ENCODE measurements at regions not wholly inside any gene's neighbourhood (a gene's known extent, or its start where the extent isn't known, plus 50 kb on each side); places are given as distances from the start of the nearest gene placed in this dataset.

DNA sequence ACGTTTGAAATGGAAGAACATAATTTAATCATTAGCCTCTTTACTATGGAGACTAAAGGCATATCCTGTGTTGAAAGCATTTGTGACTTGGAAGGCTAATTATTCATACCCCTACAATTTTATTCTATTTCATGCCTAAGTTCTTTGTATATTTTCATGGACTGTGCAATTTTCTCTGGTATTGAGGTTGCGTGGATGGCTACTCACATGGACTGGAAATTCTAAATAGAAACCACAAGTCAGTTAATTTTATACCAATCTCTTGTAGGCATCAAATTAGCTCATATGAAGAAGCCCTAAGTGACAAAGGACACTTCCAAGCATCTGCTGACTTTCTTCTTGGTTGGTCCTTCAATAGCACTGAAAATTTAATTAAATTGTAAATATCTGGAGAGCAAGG, 1353.5 kb downstream of the ROBO1 start:
- TF ChIP-seq EZH2 (IDR thresholded peaks at IDR 0.05; ENCODE audit: low read length): no peak
- TF ChIP-seq, protein P1, sequence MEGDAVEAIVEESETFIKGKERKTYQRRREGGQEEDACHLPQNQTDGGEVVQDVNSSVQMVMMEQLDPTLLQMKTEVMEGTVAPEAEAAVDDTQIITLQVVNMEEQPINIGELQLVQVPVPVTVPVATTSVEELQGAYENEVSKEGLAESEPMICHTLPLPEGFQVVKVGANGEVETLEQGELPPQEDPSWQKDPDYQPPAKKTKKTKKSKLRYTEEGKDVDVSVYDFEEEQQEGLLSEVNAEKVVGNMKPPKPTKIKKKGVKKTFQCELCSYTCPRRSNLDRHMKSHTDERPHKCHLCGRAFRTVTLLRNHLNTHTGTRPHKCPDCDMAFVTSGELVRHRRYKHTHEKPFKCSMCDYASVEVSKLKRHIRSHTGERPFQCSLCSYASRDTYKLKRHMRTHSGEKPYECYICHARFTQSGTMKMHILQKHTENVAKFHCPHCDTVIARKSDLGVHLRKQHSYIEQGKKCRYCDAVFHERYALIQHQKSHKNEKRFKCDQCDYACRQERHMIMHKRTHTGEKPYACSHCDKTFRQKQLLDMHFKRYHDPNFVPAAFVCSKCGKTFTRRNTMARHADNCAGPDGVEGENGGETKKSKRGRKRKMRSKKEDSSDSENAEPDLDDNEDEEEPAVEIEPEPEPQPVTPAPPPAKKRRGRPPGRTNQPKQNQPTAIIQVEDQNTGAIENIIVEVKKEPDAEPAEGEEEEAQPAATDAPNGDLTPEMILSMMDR (optimal IDR thresholded peaks at IDR 0.05 in 1 of 3, IDR thresholded peaks at IDR 0.05 in 1 of 3, conservative IDR thresholded peaks at IDR 0.05 in 1 of 3; ENCODE audit: extremely low read depth in 1 of 3, insufficient read depth in 2 of 3, low read length in 3 of 3): no peak
- H3K4me1 ChIP-seq (ENCODE audit: control insufficient read depth, extremely low read depth, insufficient read depth, low read length): no peaks in the 10 kb centered on the region
- DNase-seq (ENCODE audit: low read depth, low spot score) (no peak), FAIRE-seq (no peak)
- H3K27me3 ChIP-seq (ENCODE audit: control insufficient read depth, extremely low read depth, insufficient read depth, low read length): no peaks in the 10 kb centered on the region
- no peak overlapping the region for H3K4me3 ChIP-seq (ENCODE audit: control insufficient read depth in 2 of 3, extremely low read depth in 1 of 3, insufficient read depth in 2 of 3, low read depth in 1 of 3, low read length in 3 of 3)
- H3K79me2 ChIP-seq (ENCODE audit: control insufficient read depth, insufficient read depth, low read length): no peaks in the 10 kb centered on the region
- no peaks in the 10 kb centered on the region for H4K20me1 ChIP-seq (ENCODE audit: control insufficient read depth, extremely low read depth, insufficient read depth, low read length)
- H3K4me2 ChIP-seq (ENCODE audit: control insufficient read depth, extremely low read depth, insufficient read depth, low read depth, low read length): no peak overlapping the region
- no peak overlapping the region for H3K27ac ChIP-seq (ENCODE audit: control insufficient read depth, insufficient read depth, low read length)
- no peak overlapping the region for H3K9ac ChIP-seq (ENCODE audit: control insufficient read depth, extremely low read depth, insufficient read depth, low read length)
- H2AFZ ChIP-seq (ENCODE audit: control insufficient read depth, low read length): no peak overlapping the region
- H3K36me3 ChIP-seq (ENCODE audit: control insufficient read depth in 2 of 2, extremely low read depth in 1 of 2, insufficient read depth in 2 of 2, low read length in 2 of 2): no peaks in the 10 kb centered on the region
- no peaks in the 10 kb centered on the region for H3K9me3 ChIP-seq (ENCODE audit: control insufficient read depth, low read depth, low read length)
- H3K9me1 ChIP-seq (ENCODE audit: control insufficient read depth, extremely low read depth, insufficient read depth, low read length): no peaks in the 10 kb centered on the region
- dilution Hi-C loops (cut with MboI; ENCODE audit: extremely low pct_ligation_motif_present, low sequenced_read_pairs): no loop called here

DNA sequence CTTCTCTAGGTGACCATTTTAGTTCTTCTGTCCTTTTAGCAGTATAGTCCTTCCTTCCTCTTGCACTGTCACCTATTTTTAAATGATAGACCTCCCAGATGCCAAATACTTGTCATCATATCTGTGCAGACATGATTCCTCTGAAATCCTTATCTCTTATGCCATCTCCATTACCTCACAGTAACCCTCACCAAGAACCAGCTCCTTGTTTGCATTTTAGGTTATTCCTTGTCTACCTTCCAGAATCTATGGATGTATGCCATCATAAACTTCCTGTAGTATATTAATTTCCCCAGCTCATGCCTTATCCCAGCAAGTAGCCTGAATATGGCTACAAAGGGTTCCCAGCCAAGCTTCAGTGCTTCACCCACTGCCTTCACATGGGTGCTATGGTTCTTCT, 1347.2 kb downstream of the ROBO1 start:
- no peak overlapping the region for H3K9ac ChIP-seq (ENCODE audit: control insufficient read depth, extremely low read depth, insufficient read depth, low read length)
- no peaks in the 10 kb centered on the region for H4K20me1 ChIP-seq (ENCODE audit: control insufficient read depth, extremely low read depth, insufficient read depth, low read length)
- H3K27ac ChIP-seq (ENCODE audit: control insufficient read depth, insufficient read depth, low read length): no peak overlapping the region
- H3K4me2 ChIP-seq (ENCODE audit: control insufficient read depth, extremely low read depth, insufficient read depth, low read depth, low read length): no peak overlapping the region
- no peak for TF ChIP-seq EZH2 (IDR thresholded peaks at IDR 0.05; ENCODE audit: low read length)
- TF ChIP-seq, protein P1 (optimal IDR thresholded peaks at IDR 0.05 in 1 of 3, IDR thresholded peaks at IDR 0.05 in 1 of 3, conservative IDR thresholded peaks at IDR 0.05 in 1 of 3; ENCODE audit: extremely low read depth in 1 of 3, insufficient read depth in 2 of 3, low read length in 3 of 3): no peak
- no peak for FAIRE-seq
- DNase-seq (ENCODE audit: low read depth, low spot score): no peak
- dilution Hi-C loops (cut with MboI; ENCODE audit: extremely low pct_ligation_motif_present, low sequenced_read_pairs): no loop called here
- H3K79me2 ChIP-seq (ENCODE audit: control insufficient read depth, insufficient read depth, low read length): no peaks in the 10 kb centered on the region
- H3K4me1 ChIP-seq (ENCODE audit: control insufficient read depth, extremely low read depth, insufficient read depth, low read length): no peaks in the 10 kb centered on the region
- H2AFZ ChIP-seq (ENCODE audit: control insufficient read depth, low read length): no peak overlapping the region
- no peak overlapping the region for H3K4me3 ChIP-seq (ENCODE audit: control insufficient read depth in 2 of 3, extremely low read depth in 1 of 3, insufficient read depth in 2 of 3, low read depth in 1 of 3, low read length in 3 of 3)
- no peaks in the 10 kb centered on the region for H3K9me3 ChIP-seq (ENCODE audit: control insufficient read depth, low read depth, low read length)
- no peaks in the 10 kb centered on the region for H3K27me3 ChIP-seq (ENCODE audit: control insufficient read depth, extremely low read depth, insufficient read depth, low read length)
- no peaks in the 10 kb centered on the region for H3K9me1 ChIP-seq (ENCODE audit: control insufficient read depth, extremely low read depth, insufficient read depth, low read length)
- H3K36me3 ChIP-seq (ENCODE audit: control insufficient read depth in 2 of 2, extremely low read depth in 1 of 2, insufficient read depth in 2 of 2, low read length in 2 of 2): no peaks in the 10 kb centered on the region

Measured in keratinocyte (primary cell).